NT2/D1 (cell line): ENCODE measurements at regions not wholly inside any gene's neighbourhood (a gene's known extent, or its start where the extent isn't known, plus 50 kb on each side); places are given as distances from the start of the nearest gene placed in this dataset.
"Not testable (repeated sequence)": the region's sequence is repeated elsewhere in the genome, so short reads cannot be mapped to it uniquely, and the experiment has no call there.

ENCODE experiments used
- DNase-seq: peaks from one replicate; pipeline ENCODE4 v3.0.0-alpha.2; 2011; ENCODE audit warnings: low read depth, low spot score
- H3K27me3 ChIP-seq: 2 replicates; pipeline ENCODE4 v1.6.0; 2011; ENCODE audit warnings: mild to moderate bottlenecking; ENCODE audit not compliant: insufficient read length, insufficient read depth
- H3K36me3 ChIP-seq: 2 replicates; pipeline ENCODE4 v1.6.1; 2011; ENCODE audit warnings: mild to moderate bottlenecking, low read length, mixed read lengths; ENCODE audit not compliant: insufficient read depth, insufficient read length
- H3K4me1 ChIP-seq: 2 replicates; pipeline ENCODE4 v1.5.1; 2011; ENCODE audit not compliant: insufficient read depth, insufficient read length
- H3K4me3 ChIP-seq: 2 replicates; pipeline ENCODE4 v1.5.1; 2011; ENCODE audit warnings: low read depth; ENCODE audit not compliant: insufficient read length
- H3K9ac ChIP-seq: 2 replicates; pipeline ENCODE4 v1.6.0; 2011; ENCODE audit warnings: low read depth; ENCODE audit not compliant: insufficient read length
- H3K9me3 ChIP-seq: 2 replicates; pipeline ENCODE4 v1.5.1; 2011; ENCODE audit warnings: mild to moderate bottlenecking, low read length; ENCODE audit not compliant: insufficient read depth
- SUZ12 ChIP-seq: IDR thresholded peaks from 2 replicates; pipeline ENCODE4 v1.6.1; 2011; ENCODE audit not compliant: insufficient read length, insufficient read depth; ENCODE audit errors: extremely low read depth
- YY1 ChIP-seq: IDR thresholded peaks from 2 replicates; pipeline ENCODE4 v1.6.1; 2011; ENCODE audit not compliant: insufficient read length, insufficient read depth
- ZNF274 ChIP-seq: IDR thresholded peaks from 2 replicates; pipeline ENCODE4 v1.6.1; 2011; ENCODE audit warnings: mild to moderate bottlenecking, low read depth, low read length

GRCh38 chr6:11404081-11404480 lies 133.5 kb upstream of the TMEM170B start:
- Histone ChIP-seq H3K27me3 (no peaks in the 10 kb centered on the region), H3K9ac (no peak overlapping the region), H3K36me3 (no peaks in the 10 kb centered on the region), H3K9me3 (no peaks in the 10 kb centered on the region), H3K4me3 (no peak overlapping the region), H3K4me1 (no peaks in the 10 kb centered on the region)
- no peak for DNase-seq
- TF ChIP-seq SUZ12 (no peak), ZNF274 (no peak), YY1 (no peak)

- TF ChIP-seq ZNF274 (no peak), YY1 (no peak), SUZ12 (no peak)
- Histone ChIP-seq H3K27me3 (no peaks in the 10 kb centered on the region), H3K4me1 (no peaks in the 10 kb centered on the region), H3K9ac (no peak overlapping the region), H3K9me3 (no peaks in the 10 kb centered on the region), H3K36me3 (no peaks in the 10 kb centered on the region), H3K4me3 (no peak overlapping the region)
- no peak for DNase-seq
These were observed 134.4 kb upstream of the TMEM170B start for GRCh38 chr6:11403035-11403601.

GRCh38 chr6:11402581-11402980 lies 135.0 kb upstream of the TMEM170B start:
- not testable (repeated sequence) for H3K36me3 ChIP-seq, H3K9ac ChIP-seq, H3K4me3 ChIP-seq, DNase-seq, H3K9me3 ChIP-seq, H3K4me1 ChIP-seq, H3K27me3 ChIP-seq

- not testable (repeated sequence) for H3K36me3 ChIP-seq, H3K27me3 ChIP-seq, H3K4me3 ChIP-seq, DNase-seq, H3K9me3 ChIP-seq, H3K9ac ChIP-seq, H3K4me1 ChIP-seq
These were observed 135.6 kb upstream of the TMEM170B start for GRCh38 chr6:11401954-11402353.

- Histone ChIP-seq H3K36me3 (no peaks in the 10 kb centered on the region), H3K9ac (no peak overlapping the region), H3K27me3 (no peaks in the 10 kb centered on the region), H3K9me3 (no peaks in the 10 kb centered on the region), H3K4me1 (no peaks in the 10 kb centered on the region), H3K4me3 (no peak overlapping the region)
- TF ChIP-seq SUZ12 (no peak), YY1 (no peak), ZNF274 (no peak)
- DNase-seq: no peak
These were observed 138.9 kb upstream of the TMEM170B start for GRCh38 chr6:11398451-11399326.

GRCh38 chr6:11397622-11398450 lies 139.7 kb upstream of the TMEM170B start:
- Histone ChIP-seq H3K4me1 (no peaks in the 10 kb centered on the region), H3K9me3 (no peaks in the 10 kb centered on the region), H3K9ac (no peak overlapping the region), H3K27me3 (no peaks in the 10 kb centered on the region), H3K36me3 (no peaks in the 10 kb centered on the region), H3K4me3 (no peak overlapping the region)
- DNase-seq: no peak
- TF ChIP-seq ZNF274 (no peak), SUZ12 (no peak), YY1 (no peak)

GRCh38 chr6:11396860-11397259 lies 140.7 kb upstream of the TMEM170B start:
- no peak overlapping the region for H3K9ac ChIP-seq
- 0 out of 2 replicates have a peak, but pooled peaks cover 3% of the 10 kb centered on the region for H3K9me3 ChIP-seq
- no peaks in the 10 kb centered on the region for H3K4me1 ChIP-seq
- TF ChIP-seq SUZ12 (no peak), ZNF274 (no peak), YY1 (no peak)
- DNase-seq: no peak
- no peaks in the 10 kb centered on the region for H3K36me3 ChIP-seq
- H3K4me3 ChIP-seq: no peak overlapping the region
- H3K27me3 ChIP-seq: no peaks in the 10 kb centered on the region
